SK-N-SH (cell line): ENCODE measurements at regions not wholly inside any gene's neighbourhood (a gene's known extent, or its start where the extent isn't known, plus 50 kb on each side); places are given as distances from the start of the nearest gene placed in this dataset.

Experiments used
- CHD2 ChIP-seq: fragments of 150-350 bp; IDR thresholded peaks from 2 replicates; pipeline ENCODE4 v1.6.1; 2018; ENCODE audit warnings: low read length; ENCODE audit not compliant: partially characterized antibody
- CTCF ChIP-seq: fragments of 200-600 bp; sonication (generic); IDR thresholded peaks from 2 replicates; pipeline ENCODE4 v1.6.1; 2017; ENCODE audit warnings: antibody characterized with exemption, mild to moderate bottlenecking, moderate library complexity
- FOXM1 ChIP-seq: IDR thresholded peaks from 2 replicates; pipeline ENCODE4 v1.4.0; 2012; ENCODE audit warnings: low read depth, mild to moderate bottlenecking
- GABPA ChIP-seq: IDR thresholded peaks from 2 replicates; pipeline ENCODE4 v1.4.0; 2012; ENCODE audit warnings: low read depth, mild to moderate bottlenecking
- NFIC ChIP-seq: IDR thresholded peaks from 2 replicates; pipeline ENCODE4 v1.4.0; 2012; ENCODE audit warnings: borderline replicate concordance
- POLR2AphosphoS5 ChIP-seq: IDR thresholded peaks from 2 replicates; pipeline ENCODE4 v1.6.1; 2012; ENCODE audit warnings: low read depth, low read length
- TF ChIP-seq, protein P1 (sequence below): IDR thresholded peaks from 2 replicates; pipeline ENCODE4 v1.6.1; 2012; ENCODE audit warnings: mild to moderate bottlenecking, low read depth, low read length, moderate library complexity
- TF ChIP-seq, protein P2 (sequence below): fragments of 150-350 bp; IDR thresholded peaks from 2 replicates; pipeline ENCODE4 v1.6.1; 2017; ENCODE audit warnings: antibody characterized with exemption, low read length, low read depth, borderline replicate concordance

GRCh38 chr10:8242295-8242872 lies 187.9 kb downstream of the GATA3 start:
- no peak for TF ChIP-seq NFIC
- TF ChIP-seq, protein P1, sequence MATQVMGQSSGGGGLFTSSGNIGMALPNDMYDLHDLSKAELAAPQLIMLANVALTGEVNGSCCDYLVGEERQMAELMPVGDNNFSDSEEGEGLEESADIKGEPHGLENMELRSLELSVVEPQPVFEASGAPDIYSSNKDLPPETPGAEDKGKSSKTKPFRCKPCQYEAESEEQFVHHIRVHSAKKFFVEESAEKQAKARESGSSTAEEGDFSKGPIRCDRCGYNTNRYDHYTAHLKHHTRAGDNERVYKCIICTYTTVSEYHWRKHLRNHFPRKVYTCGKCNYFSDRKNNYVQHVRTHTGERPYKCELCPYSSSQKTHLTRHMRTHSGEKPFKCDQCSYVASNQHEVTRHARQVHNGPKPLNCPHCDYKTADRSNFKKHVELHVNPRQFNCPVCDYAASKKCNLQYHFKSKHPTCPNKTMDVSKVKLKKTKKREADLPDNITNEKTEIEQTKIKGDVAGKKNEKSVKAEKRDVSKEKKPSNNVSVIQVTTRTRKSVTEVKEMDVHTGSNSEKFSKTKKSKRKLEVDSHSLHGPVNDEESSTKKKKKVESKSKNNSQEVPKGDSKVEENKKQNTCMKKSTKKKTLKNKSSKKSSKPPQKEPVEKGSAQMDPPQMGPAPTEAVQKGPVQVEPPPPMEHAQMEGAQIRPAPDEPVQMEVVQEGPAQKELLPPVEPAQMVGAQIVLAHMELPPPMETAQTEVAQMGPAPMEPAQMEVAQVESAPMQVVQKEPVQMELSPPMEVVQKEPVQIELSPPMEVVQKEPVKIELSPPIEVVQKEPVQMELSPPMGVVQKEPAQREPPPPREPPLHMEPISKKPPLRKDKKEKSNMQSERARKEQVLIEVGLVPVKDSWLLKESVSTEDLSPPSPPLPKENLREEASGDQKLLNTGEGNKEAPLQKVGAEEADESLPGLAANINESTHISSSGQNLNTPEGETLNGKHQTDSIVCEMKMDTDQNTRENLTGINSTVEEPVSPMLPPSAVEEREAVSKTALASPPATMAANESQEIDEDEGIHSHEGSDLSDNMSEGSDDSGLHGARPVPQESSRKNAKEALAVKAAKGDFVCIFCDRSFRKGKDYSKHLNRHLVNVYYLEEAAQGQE, result no peak
- no peak for TF ChIP-seq CHD2
- TF ChIP-seq CTCF, result no peak
- TF ChIP-seq, protein P2, sequence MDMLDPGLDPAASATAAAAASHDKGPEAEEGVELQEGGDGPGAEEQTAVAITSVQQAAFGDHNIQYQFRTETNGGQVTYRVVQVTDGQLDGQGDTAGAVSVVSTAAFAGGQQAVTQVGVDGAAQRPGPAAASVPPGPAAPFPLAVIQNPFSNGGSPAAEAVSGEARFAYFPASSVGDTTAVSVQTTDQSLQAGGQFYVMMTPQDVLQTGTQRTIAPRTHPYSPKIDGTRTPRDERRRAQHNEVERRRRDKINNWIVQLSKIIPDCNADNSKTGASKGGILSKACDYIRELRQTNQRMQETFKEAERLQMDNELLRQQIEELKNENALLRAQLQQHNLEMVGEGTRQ, result no peak
- no peak for TF ChIP-seq GABPA
- TF ChIP-seq POLR2AphosphoS5, result no peak
- no peak for TF ChIP-seq FOXM1
